H9 (cell line): ENCODE measurements at regions not wholly inside any gene's neighbourhood (a gene's known extent, or its start where the extent isn't known, plus 50 kb on each side); places are given as distances from the start of the nearest gene placed in this dataset.

Source experiments
- DNase-seq: peaks from one replicate; pipeline ENCODE4 v3.0.0-alpha.2; 2017
- H2AFZ ChIP-seq: one replicate; pipeline ENCODE4 v1.6.1; 2013; ENCODE audit warnings: mild to moderate bottlenecking, low read length, control low read depth, moderate library complexity
- H2AK5ac ChIP-seq: 2 replicates; pipeline ENCODE4 v1.6.1; 2013; ENCODE audit warnings: low read length, control low read depth, mixed read lengths; ENCODE audit not compliant: insufficient read length
- H2BK120ac ChIP-seq: one replicate; pipeline ENCODE4 v1.6.1; 2013; ENCODE audit warnings: low read depth, mild to moderate bottlenecking, low read length, control low read depth, inconsistent platforms; ENCODE audit not compliant: poor library complexity, severe bottlenecking
- H2BK12ac ChIP-seq: 2 replicates; pipeline ENCODE4 v1.6.1; 2013; ENCODE audit warnings: low read length, control low read depth, mixed read lengths, low read depth; ENCODE audit not compliant: insufficient read length
- H2BK15ac ChIP-seq: 2 replicates; pipeline ENCODE4 v1.6.1; 2013; ENCODE audit warnings: low read depth, low read length, control low read depth
- H2BK20ac ChIP-seq: one replicate; pipeline ENCODE4 v1.6.1; 2013; ENCODE audit warnings: low read depth, mild to moderate bottlenecking, low read length, control low read depth, inconsistent platforms; ENCODE audit not compliant: poor library complexity, severe bottlenecking
- H2BK5ac ChIP-seq: 2 replicates; pipeline ENCODE4 v1.6.1; 2013; ENCODE audit warnings: low read length, control low read depth, mixed read lengths; ENCODE audit not compliant: insufficient read length
- H3K14ac ChIP-seq: 2 replicates; pipeline ENCODE4 v1.6.1; 2013; ENCODE audit warnings: low read length, control low read depth; ENCODE audit not compliant: insufficient read depth
- H3K18ac ChIP-seq: 2 replicates; pipeline ENCODE4 v1.6.1; 2013; ENCODE audit warnings: low read depth, mild to moderate bottlenecking, mixed read lengths, low read length, control low read depth; ENCODE audit not compliant: insufficient read length
- H3K23ac ChIP-seq: 2 replicates; pipeline ENCODE4 v1.6.1; 2013; ENCODE audit warnings: low read length, control low read depth, mixed read lengths, low read depth; ENCODE audit not compliant: insufficient read length
- H3K23me2 ChIP-seq: 2 replicates; pipeline ENCODE4 v1.6.1; 2013; ENCODE audit warnings: low read depth, mild to moderate bottlenecking, mixed read lengths, low read length, control low read depth; ENCODE audit not compliant: insufficient read length, poor library complexity, severe bottlenecking
- H3K27ac ChIP-seq: 2 replicates; pipeline ENCODE4 v1.5.1; 2013; ENCODE audit warnings: low read length, control low read depth, mixed read lengths, low read depth; ENCODE audit not compliant: insufficient read length
- H3K27me3 ChIP-seq: 2 replicates; pipeline ENCODE4 v1.6.1; 2013; ENCODE audit warnings: low read length, control low read depth, inconsistent platforms; ENCODE audit not compliant: insufficient read depth
- H3K4ac ChIP-seq: 2 replicates; pipeline ENCODE4 v1.6.1; 2013; ENCODE audit warnings: low read depth, mild to moderate bottlenecking, control low read depth, inconsistent platforms, low read length, moderate library complexity
- H3K4me1 ChIP-seq: 2 replicates; pipeline ENCODE4 v1.6.1; 2013; ENCODE audit warnings: low read length, control low read depth, inconsistent platforms; ENCODE audit not compliant: insufficient read depth
- H3K4me2 ChIP-seq: 2 replicates; pipeline ENCODE4 v1.6.1; 2013; ENCODE audit warnings: low read length, control low read depth, mixed read lengths; ENCODE audit not compliant: insufficient read length, insufficient read depth
- H3K56ac ChIP-seq: 2 replicates; pipeline ENCODE4 v1.6.1; 2013; ENCODE audit warnings: low read depth, mild to moderate bottlenecking, mixed read lengths, low read length, control low read depth; ENCODE audit not compliant: insufficient read length
- H3K79me1 ChIP-seq: 2 replicates; pipeline ENCODE4 v1.6.1; 2013; ENCODE audit warnings: low read depth, mild to moderate bottlenecking, moderate library complexity, low read length, control low read depth, inconsistent platforms; ENCODE audit not compliant: insufficient read depth, poor library complexity, severe bottlenecking
- H3K79me2 ChIP-seq: 2 replicates; pipeline ENCODE4 v1.6.1; 2013; ENCODE audit warnings: low read length, control low read depth, inconsistent platforms; ENCODE audit not compliant: insufficient read depth
- H3K9ac ChIP-seq: 2 replicates; pipeline ENCODE4 v1.6.1; 2013; ENCODE audit warnings: low read length, control low read depth, mixed read lengths; ENCODE audit not compliant: insufficient read length; ENCODE audit errors: extremely low read depth
- H3K9me3 ChIP-seq: one replicate; pipeline ENCODE4 v1.6.1; 2013; ENCODE audit warnings: low read depth, low read length, inconsistent platforms; ENCODE audit not compliant: control insufficient read depth
- H3T11ph ChIP-seq: one replicate; pipeline ENCODE4 v1.6.1; 2013; ENCODE audit warnings: mild to moderate bottlenecking, low read length, control low read depth, inconsistent platforms
- H4K20me1 ChIP-seq: one replicate; pipeline ENCODE4 v1.6.1; 2013; ENCODE audit not compliant: control insufficient read depth, insufficient read length, insufficient read depth
- H4K5ac ChIP-seq: 2 replicates; pipeline ENCODE4 v1.6.1; 2013; ENCODE audit warnings: low read depth, mild to moderate bottlenecking, mixed read lengths, low read length, control low read depth; ENCODE audit not compliant: insufficient read length
- H4K8ac ChIP-seq: replicated peaks from 2 replicates; pipeline ENCODE4 v1.6.1; 2013; ENCODE audit warnings: low read length, control low read depth, mixed read lengths, low read depth; ENCODE audit not compliant: insufficient read length
- H4K91ac ChIP-seq: 2 replicates; pipeline ENCODE4 v1.6.1; 2013; ENCODE audit warnings: low read depth, mild to moderate bottlenecking, moderate library complexity, mixed read lengths, low read length, control low read depth; ENCODE audit not compliant: insufficient read length
- H3K27ac Mint-ChIP-seq, 3 experiments: 2 replicates in 2 of 3; 3 replicates in 1 of 3; pipeline ENCODE4 v1.8.0; 2020 to 2021; ENCODE audit warnings: mixed read lengths in 3 of 3, mild to moderate bottlenecking in 1 of 3, moderate library complexity in 1 of 3
- H3K27me3 Mint-ChIP-seq: 2 replicates; pipeline ENCODE4 v1.8.0; 2021; ENCODE audit warnings: low read depth, mild to moderate bottlenecking, moderate library complexity, mixed read lengths
- H3K36me3 Mint-ChIP-seq, 3 experiments: 2 replicates in 2 of 3; 3 replicates in 1 of 3; pipeline ENCODE4 v1.8.0; 2020 to 2021; ENCODE audit warnings: low read depth in 3 of 3, mixed read lengths in 3 of 3; ENCODE audit not compliant: insufficient read depth in 1 of 3
- H3K4me1 Mint-ChIP-seq, 2 experiments: 2 replicates each; pipeline ENCODE4 v1.8.0; 2020; ENCODE audit warnings: mixed read lengths in 2 of 2
- H3K4me3 Mint-ChIP-seq, 2 experiments: 2 replicates in 1 of 2; 3 replicates in 1 of 2; pipeline ENCODE4 v1.8.0; 2020 to 2021; ENCODE audit warnings: mild to moderate bottlenecking in 2 of 2, mixed read lengths in 2 of 2, moderate library complexity in 1 of 2
- H3K9me3 Mint-ChIP-seq, 2 experiments: 2 replicates in 1 of 2; 3 replicates in 1 of 2; pipeline ENCODE4 v1.8.0; 2020; ENCODE audit warnings: mild to moderate bottlenecking in 2 of 2, mixed read lengths in 2 of 2, moderate library complexity in 1 of 2
- CTCF ChIP-seq: fragments of 200-600 bp; sonication (generic); conservative IDR thresholded peaks from 3 replicates; pipeline ENCODE4 v1.8.0; 2021; ENCODE audit warnings: antibody characterized with exemption, mild to moderate bottlenecking
- WGBS: extraction: QIAGEN DNeasy Blood & Tissue Kit; methylation state at CpG from one replicate; pipeline ENCODE4 v1.1.7; 2013; ENCODE audit warnings: missing lambda C conversion rate, low lambda C conversion rate, mixed read lengths; ENCODE audit not compliant: insufficient read length; ENCODE audit errors: extremely low coverage; 5-methylcytosine and 5-hydroxymethylcytosine counted together

- H2BK12ac ChIP-seq = no peak overlapping the region
- no peak for DNase-seq
- no peaks in the 10 kb centered on the region for H3K36me3 Mint-ChIP-seq
- H4K5ac ChIP-seq = no peak overlapping the region
- no peaks in the 10 kb centered on the region for H3K23me2 ChIP-seq
- H3T11ph ChIP-seq = no peak overlapping the region
- H3K18ac ChIP-seq = no peak overlapping the region
- H2BK15ac ChIP-seq = no peak overlapping the region
- no peaks in the 10 kb centered on the region for H3K4me1 Mint-ChIP-seq
- no peaks in the 10 kb centered on the region for H3K79me2 ChIP-seq
- H3K27ac Mint-ChIP-seq = no peak overlapping the region
- no peak overlapping the region for H2BK120ac ChIP-seq
- no peak overlapping the region for H3K4me2 ChIP-seq
- H4K91ac ChIP-seq = no peak overlapping the region
- no peaks in the 10 kb centered on the region for H3K9me3 ChIP-seq
- H3K23ac ChIP-seq = no peak overlapping the region
- no CpG with 5 or more reads among the region's 5 CpGs for WGBS
- H2AK5ac ChIP-seq = no peak overlapping the region
- no peaks in the 10 kb centered on the region for H4K20me1 ChIP-seq
- H3K27ac ChIP-seq = no peak overlapping the region
- no peak for TF ChIP-seq CTCF
- no peak overlapping the region for H4K8ac ChIP-seq
- H3K9me3 Mint-ChIP-seq = peaks cover 0 to 3% of the 10 kb centered on the region in 2 experiments; a peak in 3 of 5 replicates
- no peak overlapping the region for H3K56ac ChIP-seq
- H2BK5ac ChIP-seq = no peak overlapping the region
- H3K4me3 Mint-ChIP-seq = no peak overlapping the region
- H3K4ac ChIP-seq = no peak overlapping the region
- peaks cover 5% of the 10 kb centered on the region; the same call in 1 of the 2 replicates for H3K27me3 Mint-ChIP-seq
- no peaks in the 10 kb centered on the region for H3K79me1 ChIP-seq
- H2AFZ ChIP-seq = no peak overlapping the region
- no peak overlapping the region for H3K14ac ChIP-seq
- H3K27me3 ChIP-seq = no peaks in the 10 kb centered on the region
- no peak overlapping the region for H3K9ac ChIP-seq
- no peaks in the 10 kb centered on the region for H3K4me1 ChIP-seq
- H2BK20ac ChIP-seq = no peak overlapping the region
These were observed 58.6 kb downstream of the RASL11A start for GRCh38 chr13:27329210-27329609.
